Endothelial cell of umbilical vein (primary cell): ENCODE measurements at regions not wholly inside any gene's neighbourhood (a gene's known extent, or its start where the extent isn't known, plus 50 kb on each side); places are given as distances from the start of the nearest gene placed in this dataset.

Experiments used
- EZH2 ChIP-seq: IDR thresholded peaks from 2 replicates; pipeline ENCODE4 v1.6.1; 2012; ENCODE audit warnings: borderline replicate concordance, low read depth, mild to moderate bottlenecking, moderate library complexity, low read length, inconsistent platforms; ENCODE audit not compliant: severe bottlenecking
- MYC ChIP-seq: IDR thresholded peaks from one replicate; pipeline ENCODE4 v1.6.1; 2011; ENCODE audit warnings: mild to moderate bottlenecking, low read depth, low read length
- POLR2A ChIP-seq: IDR thresholded peaks from 2 replicates; pipeline ENCODE4 v1.6.1; 2012; ENCODE audit warnings: low read depth, mild to moderate bottlenecking, control low read depth, low read length
- POLR2AphosphoS5 ChIP-seq: IDR thresholded peaks from 2 replicates; pipeline ENCODE4 v1.6.1; 2012; ENCODE audit warnings: low read depth, mild to moderate bottlenecking, control low read depth, low read length, moderate library complexity; ENCODE audit not compliant: insufficient read depth
- TF ChIP-seq, protein P1 (sequence below), 2 donors: IDR thresholded peaks; 1 replicate in 1 of 2; 2 replicates in 1 of 2; pipeline ENCODE4 v1.5.1; 2011; ENCODE audit warnings: low read length in 2 of 2, mild to moderate bottlenecking in 2 of 2, moderate library complexity in 2 of 2, control low read depth in 1 of 2, inconsistent platforms in 1 of 2, low read depth in 1 of 2; ENCODE audit not compliant: insufficient read depth in 1 of 2; ENCODE audit errors: extremely low read depth in 1 of 2
- TF ChIP-seq, protein P2 (sequence below): IDR thresholded peaks from 2 replicates; pipeline ENCODE4 v1.6.1; 2011; ENCODE audit not compliant: insufficient read depth, insufficient read length

GRCh38 chr18:72261590-72261989 is 282.6 kb downstream of the CBLN2 start:
- TF ChIP-seq, protein P1, sequence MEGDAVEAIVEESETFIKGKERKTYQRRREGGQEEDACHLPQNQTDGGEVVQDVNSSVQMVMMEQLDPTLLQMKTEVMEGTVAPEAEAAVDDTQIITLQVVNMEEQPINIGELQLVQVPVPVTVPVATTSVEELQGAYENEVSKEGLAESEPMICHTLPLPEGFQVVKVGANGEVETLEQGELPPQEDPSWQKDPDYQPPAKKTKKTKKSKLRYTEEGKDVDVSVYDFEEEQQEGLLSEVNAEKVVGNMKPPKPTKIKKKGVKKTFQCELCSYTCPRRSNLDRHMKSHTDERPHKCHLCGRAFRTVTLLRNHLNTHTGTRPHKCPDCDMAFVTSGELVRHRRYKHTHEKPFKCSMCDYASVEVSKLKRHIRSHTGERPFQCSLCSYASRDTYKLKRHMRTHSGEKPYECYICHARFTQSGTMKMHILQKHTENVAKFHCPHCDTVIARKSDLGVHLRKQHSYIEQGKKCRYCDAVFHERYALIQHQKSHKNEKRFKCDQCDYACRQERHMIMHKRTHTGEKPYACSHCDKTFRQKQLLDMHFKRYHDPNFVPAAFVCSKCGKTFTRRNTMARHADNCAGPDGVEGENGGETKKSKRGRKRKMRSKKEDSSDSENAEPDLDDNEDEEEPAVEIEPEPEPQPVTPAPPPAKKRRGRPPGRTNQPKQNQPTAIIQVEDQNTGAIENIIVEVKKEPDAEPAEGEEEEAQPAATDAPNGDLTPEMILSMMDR (IDR thresholded peaks at IDR 0.05; ENCODE audit: extremely low read depth in 1 of 2, insufficient read depth in 1 of 2, low read depth in 1 of 2, low read length in 2 of 2), result no peak
- TF ChIP-seq EZH2, result no peak
- no peak for TF ChIP-seq MYC
- no peak for TF ChIP-seq POLR2AphosphoS5
- TF ChIP-seq, protein P2, sequence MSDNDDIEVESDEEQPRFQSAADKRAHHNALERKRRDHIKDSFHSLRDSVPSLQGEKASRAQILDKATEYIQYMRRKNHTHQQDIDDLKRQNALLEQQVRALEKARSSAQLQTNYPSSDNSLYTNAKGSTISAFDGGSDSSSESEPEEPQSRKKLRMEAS, result no peak
- TF ChIP-seq POLR2A, result no peak
